Prostate gland (tissue), 2 donors: ENCODE measurements at regions not wholly inside any gene's neighbourhood (a gene's known extent, or its start where the extent isn't known, plus 50 kb on each side); places are given as distances from the start of the nearest gene placed in this dataset.

Experiments used
- DNase-seq: peaks from one replicate; pipeline ENCODE4 v3.0.0-alpha.2; 2019; ENCODE audit warnings: low spot score
- H3K27ac ChIP-seq, 2 donors: fragments of 200-600 bp; sonication (generic); 2 replicates each; pipeline ENCODE4 v1.5.1; 2017 to 2019
- H3K27me3 ChIP-seq: fragments of 200-600 bp; sonication (generic); replicated peaks from 2 replicates; pipeline ENCODE4 v1.5.1; 2019; ENCODE audit not compliant: insufficient read depth
- H3K36me3 ChIP-seq, 2 donors: fragments of 200-600 bp; sonication (generic); 1 replicate in 1 of 2; 2 replicates in 1 of 2; pipeline versions ENCODE4 v1.5.1 to v1.8.1; 2017 to 2019
- H3K4me1 ChIP-seq: fragments of 200-600 bp; sonication (generic); replicated peaks from 2 replicates; pipeline ENCODE4 v1.5.1; 2019
- H3K4me3 ChIP-seq, 2 donors: fragments of 200-600 bp; sonication (generic); 2 replicates each; pipeline ENCODE4 v1.5.1; 2017 to 2019
- H3K9me3 ChIP-seq: fragments of 200-600 bp; sonication (generic); 2 replicates; pipeline ENCODE4 v1.5.1; 2017
- POLR2A ChIP-seq: fragments of 450-650 bp; IDR thresholded peaks from one replicate; pipeline ENCODE4 v1.6.1; 2016; ENCODE audit warnings: antibody characterized with exemption, mild to moderate bottlenecking
- POLR2AphosphoS5 ChIP-seq: sonication (generic); formaldehyde crosslinking; IDR thresholded peaks from one replicate; pipeline ENCODE4 v1.6.1; 2017; ENCODE audit warnings: antibody characterized with exemption
- WGBS: methylation state at CpG from one replicate; pipeline ENCODE4 v1.1.5; 2018; 5-methylcytosine and 5-hydroxymethylcytosine counted together
- intact Hi-C: fragments of 100-400 bp; cut with DNase I; formaldehyde crosslinking; loops from one replicate; pipeline ENCODE4 v1.14.2; 2022
- TF ChIP-seq, protein P1 (sequence below), 4 experiments: fragments of 200-600 bp in 2 of 4; fragments of 450-650 bp in 2 of 4; sonication (generic) in 2 of 4; IDR thresholded peaks; 1 replicate in 3 of 4; 2 replicates in 1 of 4; pipeline ENCODE4 v1.5.1; 2016 to 2019; ENCODE audit warnings: antibody characterized with exemption in 4 of 4, mild to moderate bottlenecking in 2 of 4, moderate library complexity in 2 of 4

DNA sequence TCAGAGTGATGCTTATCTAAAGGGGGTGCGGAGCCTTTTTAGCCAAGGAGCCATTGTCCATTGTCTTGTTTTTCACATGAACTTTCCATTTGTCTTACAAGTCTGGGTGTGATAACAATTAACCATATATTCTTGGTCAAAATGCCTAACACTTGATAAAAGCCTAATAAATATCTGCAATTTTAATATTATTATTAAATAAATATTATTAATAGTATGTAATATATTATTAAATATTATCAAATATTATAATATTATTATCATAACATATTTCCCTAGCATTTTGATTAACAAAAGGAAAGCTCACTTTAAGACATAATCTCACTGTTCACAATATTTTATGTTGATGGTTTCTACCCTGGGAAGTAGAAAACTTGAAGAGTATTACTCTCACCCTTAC, 1143.6 kb upstream of the GYPC start:
- H3K27ac ChIP-seq, result no peak overlapping the region
- no peak for DNase-seq
- intact Hi-C loops, result no loop called here

DNA sequence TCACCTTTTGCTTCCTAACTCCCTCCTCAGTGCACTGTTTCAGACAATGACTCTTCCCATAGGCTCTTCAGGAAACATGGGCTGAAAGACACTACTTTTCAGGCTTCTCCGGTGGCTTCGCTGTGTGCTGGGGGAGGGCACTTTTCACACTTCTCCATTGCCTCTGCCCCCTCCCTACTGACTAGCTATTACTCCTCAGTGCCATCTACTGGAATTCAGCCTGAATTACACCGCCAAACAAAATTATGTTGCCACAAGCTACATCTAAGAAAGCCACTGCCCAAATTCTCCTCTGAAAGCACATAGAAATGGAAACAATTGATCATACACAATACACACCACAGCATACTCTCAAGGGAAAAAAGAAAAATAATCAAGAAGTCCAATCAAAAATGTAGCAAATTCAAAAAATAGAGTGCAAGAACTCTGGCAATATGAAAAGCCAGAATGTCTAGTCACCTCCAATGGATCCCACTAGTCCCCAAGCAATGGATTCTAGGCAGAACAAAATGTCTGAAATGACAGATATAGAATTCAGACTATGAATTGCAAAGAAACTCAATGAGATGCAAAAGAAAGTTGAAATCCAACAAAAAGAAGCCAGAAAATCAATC, 1139.4 kb upstream of the GYPC start:
- no peak for DNase-seq
- Histone ChIP-seq H3K4me1 (no peaks in the 10 kb centered on the region), H3K4me3 (no peak overlapping the region), H3K9me3 (no peaks in the 10 kb centered on the region), H3K27ac (no peak overlapping the region), H3K36me3 (no peaks in the 10 kb centered on the region), H3K27me3 (no peaks in the 10 kb centered on the region)
- no peak for TF ChIP-seq POLR2AphosphoS5
- TF ChIP-seq POLR2A, result no peak
- TF ChIP-seq, protein P1, sequence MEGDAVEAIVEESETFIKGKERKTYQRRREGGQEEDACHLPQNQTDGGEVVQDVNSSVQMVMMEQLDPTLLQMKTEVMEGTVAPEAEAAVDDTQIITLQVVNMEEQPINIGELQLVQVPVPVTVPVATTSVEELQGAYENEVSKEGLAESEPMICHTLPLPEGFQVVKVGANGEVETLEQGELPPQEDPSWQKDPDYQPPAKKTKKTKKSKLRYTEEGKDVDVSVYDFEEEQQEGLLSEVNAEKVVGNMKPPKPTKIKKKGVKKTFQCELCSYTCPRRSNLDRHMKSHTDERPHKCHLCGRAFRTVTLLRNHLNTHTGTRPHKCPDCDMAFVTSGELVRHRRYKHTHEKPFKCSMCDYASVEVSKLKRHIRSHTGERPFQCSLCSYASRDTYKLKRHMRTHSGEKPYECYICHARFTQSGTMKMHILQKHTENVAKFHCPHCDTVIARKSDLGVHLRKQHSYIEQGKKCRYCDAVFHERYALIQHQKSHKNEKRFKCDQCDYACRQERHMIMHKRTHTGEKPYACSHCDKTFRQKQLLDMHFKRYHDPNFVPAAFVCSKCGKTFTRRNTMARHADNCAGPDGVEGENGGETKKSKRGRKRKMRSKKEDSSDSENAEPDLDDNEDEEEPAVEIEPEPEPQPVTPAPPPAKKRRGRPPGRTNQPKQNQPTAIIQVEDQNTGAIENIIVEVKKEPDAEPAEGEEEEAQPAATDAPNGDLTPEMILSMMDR (IDR thresholded peaks at IDR 0.05), result no peak
- intact Hi-C loops, result no loop called here
- 48% methylated on average over 3 of the region's 3 CpGs for WGBS

More for the DNA sequence above, 1143.6 kb upstream of the GYPC start:
- Histone ChIP-seq H3K4me3 (no peak overlapping the region), H3K4me1 (no peaks in the 10 kb centered on the region), H3K27me3 (no peaks in the 10 kb centered on the region), H3K36me3 (no peaks in the 10 kb centered on the region), H3K9me3 (no peaks in the 10 kb centered on the region)
- 76% methylated on average over 1 of the region's 1 CpG for WGBS
- TF ChIP-seq, protein P1 (IDR thresholded peaks at IDR 0.05), result no peak
- no peak for TF ChIP-seq POLR2A
- no peak for TF ChIP-seq POLR2AphosphoS5

DNA sequence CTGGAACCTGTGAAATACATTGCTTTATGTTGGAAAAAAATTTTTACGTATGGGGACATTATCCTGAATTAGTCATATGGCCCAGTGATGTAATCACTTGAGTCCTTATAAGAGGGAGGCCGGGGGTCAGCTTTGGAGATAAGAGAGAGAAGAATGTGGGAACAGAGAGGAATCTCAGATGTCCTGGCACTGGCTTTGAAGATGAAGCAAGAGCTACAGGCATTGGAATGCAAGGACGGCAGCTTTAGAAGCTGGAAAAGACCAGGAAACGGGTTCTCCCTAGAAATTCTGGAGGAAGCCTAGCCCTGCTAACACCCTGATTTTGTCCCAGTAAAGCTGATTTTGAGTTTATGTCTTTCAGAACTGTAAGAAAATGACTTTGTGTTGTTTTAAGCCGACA, 1129.9 kb upstream of the GYPC start:
- no peak for DNase-seq
- TF ChIP-seq, protein P1 (IDR thresholded peaks at IDR 0.05), result no peak
- TF ChIP-seq POLR2A (no peak), POLR2AphosphoS5 (no peak)
- H3K27ac ChIP-seq, result no peak overlapping the region
- intact Hi-C loops, result no loop called here
- no peaks in the 10 kb centered on the region for H3K4me1 ChIP-seq
- H3K4me3 ChIP-seq, result no peak overlapping the region
- no peaks in the 10 kb centered on the region for H3K9me3 ChIP-seq
- no peaks in the 10 kb centered on the region for H3K36me3 ChIP-seq
- WGBS, result 75% methylated on average over 5 of the region's 5 CpGs
- no peaks in the 10 kb centered on the region for H3K27me3 ChIP-seq

DNA sequence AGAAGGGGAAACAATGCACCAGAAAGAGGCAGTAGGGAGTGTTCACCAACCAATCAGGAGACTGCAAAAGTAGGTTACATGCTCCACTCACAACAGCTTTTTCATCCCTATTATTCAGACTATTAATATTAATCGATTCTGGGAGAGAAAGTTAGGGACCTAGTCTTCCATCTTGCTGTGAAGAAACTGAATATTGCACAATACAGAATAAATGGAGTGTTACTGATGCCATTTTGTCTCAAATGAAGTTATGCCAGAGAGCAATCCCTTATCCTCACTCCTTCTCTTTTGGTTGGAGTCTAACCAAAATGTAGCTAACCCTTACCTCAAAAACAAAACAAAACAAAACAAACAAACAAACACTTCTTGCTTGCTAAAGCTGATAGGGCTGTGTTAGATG, 1120.9 kb upstream of the GYPC start:
- H3K4me3 ChIP-seq, result no peak overlapping the region
- TF ChIP-seq POLR2A (no peak), POLR2AphosphoS5 (no peak)
- TF ChIP-seq, protein P1 (IDR thresholded peaks at IDR 0.05), result no peak
- intact Hi-C loops, result no loop called here
- no peaks in the 10 kb centered on the region for H3K36me3 ChIP-seq
- no peaks in the 10 kb centered on the region for H3K27me3 ChIP-seq
- no peak for DNase-seq
- H3K27ac ChIP-seq, result no peak overlapping the region
- no peaks in the 10 kb centered on the region for H3K9me3 ChIP-seq
- 84% methylated on average over 1 of the region's 1 CpG for WGBS
- no peaks in the 10 kb centered on the region for H3K4me1 ChIP-seq

DNA sequence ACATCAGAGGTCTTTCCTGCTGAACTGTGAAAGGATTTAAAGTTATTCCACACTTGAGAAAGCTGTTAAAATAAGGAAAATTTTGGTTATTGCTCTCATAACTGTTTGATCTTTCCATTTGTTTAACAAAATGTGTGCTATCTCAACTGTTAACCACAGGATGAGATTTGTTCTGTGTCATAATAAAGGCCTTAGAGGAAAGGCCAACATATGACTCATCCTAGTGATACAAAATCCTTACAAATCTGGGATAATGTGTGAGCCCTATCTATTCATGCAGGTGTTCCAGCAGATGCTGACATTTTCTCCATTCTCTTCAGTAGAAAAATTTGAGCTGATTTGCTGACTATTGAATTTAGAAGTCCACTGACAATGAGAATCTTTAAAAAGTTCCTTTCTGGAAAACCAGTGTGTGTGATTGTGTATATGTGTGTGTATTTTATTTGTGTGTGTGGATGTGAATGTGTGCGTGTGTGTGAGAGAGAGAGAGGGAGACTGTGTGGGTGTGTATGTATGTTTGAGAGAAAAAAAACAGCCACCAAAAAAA, 1111.9 kb upstream of the GYPC start:
- no peaks in the 10 kb centered on the region for H3K4me1 ChIP-seq
- DNase-seq, result no peak
- 58% methylated on average over 1 of the region's 1 CpG for WGBS
- H3K4me3 ChIP-seq, result no peak overlapping the region
- TF ChIP-seq POLR2AphosphoS5 (no peak), POLR2A (no peak)
- TF ChIP-seq, protein P1 (IDR thresholded peaks at IDR 0.05), result no peak
- no peak overlapping the region for H3K27ac ChIP-seq
- no peaks in the 10 kb centered on the region for H3K36me3 ChIP-seq
- H3K9me3 ChIP-seq, result no peaks in the 10 kb centered on the region
- intact Hi-C loops, result no loop called here
- no peaks in the 10 kb centered on the region for H3K27me3 ChIP-seq
